ENCODE measurements at regions not wholly inside any gene's neighbourhood (a gene's known extent, or its start where the extent isn't known, plus 50 kb on each side); places are given as distances from the start of the nearest gene placed in this dataset.

DNA sequence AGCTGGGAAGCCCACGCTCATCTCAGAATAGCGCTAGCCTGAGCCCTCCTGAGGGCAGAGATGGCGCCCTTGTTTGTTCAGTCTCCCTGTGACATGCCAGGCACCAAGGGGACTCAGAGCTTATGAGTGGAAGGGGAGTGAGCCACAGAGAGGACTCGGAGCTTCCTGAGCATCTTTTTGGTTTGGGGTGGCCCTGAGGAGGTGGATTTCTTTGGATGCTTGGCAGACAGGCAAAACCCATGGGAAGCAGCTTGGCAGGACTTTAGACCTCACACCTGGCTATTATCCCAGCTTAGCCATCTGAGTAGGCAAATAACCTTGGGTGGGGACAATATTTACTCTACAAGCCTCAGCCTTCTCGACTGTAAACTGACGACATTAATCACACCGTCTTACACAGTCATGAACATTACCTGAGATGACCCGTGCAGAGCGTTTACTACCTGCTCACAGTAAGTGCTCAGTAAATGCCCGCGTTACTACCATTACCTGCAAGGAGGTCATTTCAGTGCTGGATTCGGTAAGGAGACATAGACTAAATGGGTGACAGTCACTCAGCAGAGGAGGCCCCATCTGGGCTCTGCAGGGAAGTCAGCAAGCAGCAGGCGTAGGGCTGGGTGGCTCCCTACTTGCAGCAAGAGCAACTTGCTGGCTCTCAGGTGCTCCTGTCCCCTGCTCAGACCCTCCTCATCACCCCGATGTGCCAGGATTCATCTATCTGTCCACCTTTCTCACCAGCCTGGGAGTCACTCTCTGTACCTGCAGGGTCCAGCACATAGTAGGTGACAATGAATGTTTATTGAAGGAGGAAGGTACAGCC is 54.9 kb downstream of the KLHDC7A start:
- DNase-seq (peak in 1 of 5 donors; percentile 3), ATAC-seq (peak in 1 of 4 donors; percentile 29)
- H3K9me3 ChIP-seq: no peaks in the 10 kb centered on the region
- TF ChIP-seq POLR2A (IDR thresholded peaks at IDR 0.05): no peak
- TF ChIP-seq, protein P1, sequence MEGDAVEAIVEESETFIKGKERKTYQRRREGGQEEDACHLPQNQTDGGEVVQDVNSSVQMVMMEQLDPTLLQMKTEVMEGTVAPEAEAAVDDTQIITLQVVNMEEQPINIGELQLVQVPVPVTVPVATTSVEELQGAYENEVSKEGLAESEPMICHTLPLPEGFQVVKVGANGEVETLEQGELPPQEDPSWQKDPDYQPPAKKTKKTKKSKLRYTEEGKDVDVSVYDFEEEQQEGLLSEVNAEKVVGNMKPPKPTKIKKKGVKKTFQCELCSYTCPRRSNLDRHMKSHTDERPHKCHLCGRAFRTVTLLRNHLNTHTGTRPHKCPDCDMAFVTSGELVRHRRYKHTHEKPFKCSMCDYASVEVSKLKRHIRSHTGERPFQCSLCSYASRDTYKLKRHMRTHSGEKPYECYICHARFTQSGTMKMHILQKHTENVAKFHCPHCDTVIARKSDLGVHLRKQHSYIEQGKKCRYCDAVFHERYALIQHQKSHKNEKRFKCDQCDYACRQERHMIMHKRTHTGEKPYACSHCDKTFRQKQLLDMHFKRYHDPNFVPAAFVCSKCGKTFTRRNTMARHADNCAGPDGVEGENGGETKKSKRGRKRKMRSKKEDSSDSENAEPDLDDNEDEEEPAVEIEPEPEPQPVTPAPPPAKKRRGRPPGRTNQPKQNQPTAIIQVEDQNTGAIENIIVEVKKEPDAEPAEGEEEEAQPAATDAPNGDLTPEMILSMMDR (IDR thresholded peaks at IDR 0.05): no peak
- no peak overlapping the region for H3K27ac ChIP-seq
- intact Hi-C loops (cut with DNase I): no loop called here
- peaks cover 0 to 6% (median 0%) of the 10 kb centered on the region in 12 donors for H3K4me1 ChIP-seq
- H3K27me3 ChIP-seq: peaks cover 0 to 64% (median 6%) of the 10 kb centered on the region in 9 donors
- no peak overlapping the region for H3K4me3 ChIP-seq
- WGBS, 4 donors: 84 to 86% (median 85%) methylated on average over 14 of the region's 14 CpGs
- no peaks in the 10 kb centered on the region for H3K36me3 ChIP-seq

DNA sequence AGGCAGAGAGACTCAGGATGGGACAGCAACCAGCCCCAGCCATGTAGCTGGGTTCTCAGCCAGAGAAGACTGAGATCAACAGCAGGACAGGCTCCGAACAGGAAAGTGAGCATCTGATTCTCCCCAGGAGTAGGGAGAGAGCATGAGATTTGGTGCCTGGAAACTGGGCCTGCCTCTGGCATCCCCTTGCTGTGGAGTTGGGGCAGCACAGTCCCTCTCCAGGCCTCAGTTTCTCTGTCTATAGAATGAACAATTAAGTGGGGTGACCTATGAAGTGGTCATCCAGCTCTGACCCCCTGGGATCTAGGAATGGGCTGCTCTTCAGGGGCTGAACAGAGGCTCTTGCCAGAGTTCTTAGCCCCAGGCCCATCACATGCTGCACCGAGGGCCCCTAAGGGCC is 55.6 kb downstream of the KLHDC7A start:
- Histone ChIP-seq H3K27me3 (peaks cover 0 to 64% (median 6%) of the 10 kb centered on the region in 9 donors), H3K36me3 (no peaks in the 10 kb centered on the region), H3K4me3 (no peak overlapping the region), H3K4me1 (peaks cover 0 to 6% (median 0%) of the 10 kb centered on the region in 12 donors), H3K9me3 (no peaks in the 10 kb centered on the region), H3K27ac (no peak overlapping the region)
- TF ChIP-seq, protein P1 (IDR thresholded peaks at IDR 0.05): no peak
- TF ChIP-seq POLR2A (IDR thresholded peaks at IDR 0.05): no peak
- ATAC-seq (no peak), DNase-seq (peak in 1 of 5 donors; percentile 1)
- WGBS, 4 donors: 75 to 90% (median 84%) methylated on average over 1 to 2 of the region's 2 CpGs
- intact Hi-C loops (cut with DNase I): no loop called here

DNA sequence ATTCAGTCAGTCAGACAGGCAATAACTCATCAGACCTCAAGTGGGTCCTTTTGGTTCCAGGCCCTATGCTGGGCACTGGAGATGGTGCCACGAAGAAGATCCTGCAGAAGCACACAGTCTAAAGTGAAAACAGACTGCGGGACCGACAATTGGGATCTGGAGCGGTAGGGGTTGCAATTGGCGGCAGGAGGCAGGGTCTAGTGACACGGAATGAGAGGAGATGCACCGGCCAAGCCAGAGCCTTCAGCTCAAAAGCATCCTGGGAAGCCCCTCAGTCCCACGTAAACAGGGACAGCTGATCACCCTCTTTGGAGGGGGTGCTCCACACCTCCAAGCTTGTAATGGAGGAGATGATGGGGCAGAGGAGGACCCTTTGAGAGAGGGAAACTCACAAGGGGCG is 56.2 kb downstream of the KLHDC7A start:
- H3K9me3 ChIP-seq: no peaks in the 10 kb centered on the region
- H3K4me1 ChIP-seq: peaks cover 0 to 6% (median 0%) of the 10 kb centered on the region in 12 donors
- no peak overlapping the region for H3K4me3 ChIP-seq
- peaks cover 0 to 65% (median 8%) of the 10 kb centered on the region in 9 donors for H3K27me3 ChIP-seq
- H3K36me3 ChIP-seq: no peaks in the 10 kb centered on the region
- ATAC-seq (no peak), DNase-seq (no peak)
- WGBS, 4 donors: 79 to 85% (median 83%) methylated on average over 9 of the region's 9 CpGs
- intact Hi-C loops (cut with DNase I): no loop called here
- H3K27ac ChIP-seq: no peak overlapping the region
- TF ChIP-seq, protein P1 (IDR thresholded peaks at IDR 0.05): no peak
- TF ChIP-seq POLR2A (IDR thresholded peaks at IDR 0.05): no peak

DNA sequence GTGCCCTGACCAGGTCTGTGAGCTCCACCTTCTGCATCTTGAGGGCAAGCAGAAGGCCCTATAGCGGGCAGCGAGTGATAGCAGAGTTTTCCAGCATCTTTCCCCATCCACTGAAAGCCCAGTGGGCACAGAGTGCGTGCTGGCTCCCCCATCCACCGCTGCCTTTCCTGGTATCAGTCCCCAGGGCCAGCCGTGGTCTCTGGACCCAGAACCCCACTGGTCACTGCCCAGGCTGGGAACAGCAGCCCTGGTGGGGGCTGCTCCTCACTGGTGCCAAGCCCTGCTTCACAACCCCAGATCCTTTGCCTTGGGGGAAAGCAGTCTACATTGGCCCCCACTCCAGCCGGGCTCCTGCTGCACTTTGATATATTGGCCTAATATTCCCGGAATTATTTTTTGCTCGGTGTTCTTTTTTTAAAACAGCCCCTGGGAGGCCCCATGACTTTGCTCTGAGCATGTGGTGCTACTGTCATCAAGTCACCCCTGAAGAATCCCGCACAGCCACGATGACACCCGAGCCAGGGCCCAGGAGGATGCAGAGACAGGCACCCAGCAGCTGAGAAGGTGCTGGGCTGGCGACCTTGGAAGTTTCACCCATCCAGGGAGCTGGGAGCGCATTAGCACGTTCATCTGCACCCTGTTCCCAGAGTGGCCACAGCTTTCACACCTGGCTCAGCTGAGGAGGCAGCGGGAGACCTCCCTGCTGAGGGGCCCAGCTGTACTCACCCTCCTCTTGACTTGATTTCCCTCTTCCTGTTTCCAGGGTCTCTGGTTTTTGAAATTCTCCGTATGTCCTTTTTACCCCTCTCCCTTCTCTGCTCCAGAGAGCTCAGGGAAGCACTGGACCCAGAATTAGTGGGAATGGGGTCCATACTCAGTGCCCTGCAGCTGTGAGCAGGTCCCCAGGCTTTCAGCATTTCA is 56.9 kb downstream of the KLHDC7A start:
- WGBS, 4 donors: 64 to 68% (median 65%) methylated on average over 15 to 16 of the region's 16 CpGs
- H3K9me3 ChIP-seq: no peaks in the 10 kb centered on the region
- peaks cover 0 to 6% (median 0%) of the 10 kb centered on the region in 12 donors for H3K4me1 ChIP-seq
- H3K4me3 ChIP-seq: no peak overlapping the region
- no peak for ATAC-seq
- H3K27ac ChIP-seq: no peak overlapping the region
- TF ChIP-seq, protein P1 (IDR thresholded peaks at IDR 0.05): no peak
- no peak for TF ChIP-seq POLR2A (IDR thresholded peaks at IDR 0.05)
- peaks cover 0 to 72% (median 12%) of the 10 kb centered on the region in 9 donors for H3K27me3 ChIP-seq
- intact Hi-C loops (cut with DNase I): no loop called here
- no peaks in the 10 kb centered on the region for H3K36me3 ChIP-seq
- DNase-seq: no peak

Measured in heart left ventricle (tissue), 16 donors.